Right hindlimb (tissue), 1 donor: ENCODE measurements at regions not wholly inside any gene's neighbourhood (a gene's known extent, or its start where the extent isn't known, plus 50 kb on each side); places are given as distances from the start of the nearest gene placed in this dataset.

Experiments used
- DNase-seq: peaks from one replicate; pipeline ENCODE4 v3.0.0-alpha.2; 2018

GRCh38 chr9:7387840-7388239 lies 411.7 kb downstream of the DMAC1 start:
- DNase-seq: no peak

- no peak for DNase-seq
Measured at GRCh38 chr9:7382304-7382703, 417.3 kb downstream of the DMAC1 start.

- DNase-seq: no peak
Measured at GRCh38 chr9:7377489-7377888, 422.1 kb downstream of the DMAC1 start.

GRCh38 chr9:7376833-7377232 lies 422.7 kb downstream of the DMAC1 start:
- DNase-seq: no peak

- no peak for DNase-seq
Measured at GRCh38 chr9:7376213-7376612, 423.4 kb downstream of the DMAC1 start.

- no peak for DNase-seq
Measured at GRCh38 chr9:7375013-7375511, 424.5 kb downstream of the DMAC1 start.

- peak; percentile 68 for DNase-seq
Measured at GRCh38 chr9:7370988-7371387, 428.6 kb downstream of the DMAC1 start.

- DNase-seq: peak; percentile 60
Measured at GRCh38 chr9:7370381-7370780, 429.2 kb downstream of the DMAC1 start.

- no peak for DNase-seq
Measured at GRCh38 chr9:7369384-7369821, 430.2 kb downstream of the DMAC1 start.

GRCh38 chr9:7368410-7369292 lies 430.9 kb downstream of the DMAC1 start:
- no peak for DNase-seq

GRCh38 chr9:7367726-7368125 lies 431.9 kb downstream of the DMAC1 start:
- no peak for DNase-seq

- DNase-seq: no peak
Measured at GRCh38 chr9:7366121-7366520, 433.5 kb downstream of the DMAC1 start.

GRCh38 chr9:7363777-7364477 lies 435.7 kb downstream of the DMAC1 start:
- DNase-seq: no peak

GRCh38 chr9:7360513-7360912 lies 439.1 kb downstream of the DMAC1 start:
- DNase-seq: no peak

GRCh38 chr9:7358876-7359275 lies 440.7 kb downstream of the DMAC1 start:
- DNase-seq: no peak

GRCh38 chr9:7354704-7355103 lies 444.9 kb downstream of the DMAC1 start:
- DNase-seq: no peak

GRCh38 chr9:7348692-7349091 lies 450.9 kb downstream of the DMAC1 start:
- no peak for DNase-seq

GRCh38 chr9:7347556-7347955 lies 452.0 kb downstream of the DMAC1 start:
- DNase-seq: no peak

GRCh38 chr9:7346144-7346543 lies 453.4 kb downstream of the DMAC1 start:
- no peak for DNase-seq

- no peak for DNase-seq
Measured at GRCh38 chr9:7342736-7343135, 456.8 kb downstream of the DMAC1 start.

GRCh38 chr9:7342229-7342628 lies 457.3 kb downstream of the DMAC1 start:
- DNase-seq: no peak

GRCh38 chr9:7341571-7341970 lies 458.0 kb downstream of the DMAC1 start:
- no peak for DNase-seq

- DNase-seq: no peak
Measured at GRCh38 chr9:7340451-7340850, 459.1 kb downstream of the DMAC1 start.
